IMR-90 (cell line): ENCODE measurements at regions not wholly inside any gene's neighbourhood (a gene's known extent, or its start where the extent isn't known, plus 50 kb on each side); places are given as distances from the start of the nearest gene placed in this dataset.

Experiments used
- ATAC-seq: fragments of 200-7000 bp; cut with Tn5 transposase; 2 replicates; pipeline ENCODE4 v1.9.1; 2020; ENCODE audit warnings: low read depth, mild to moderate bottlenecking, moderate library complexity
- BruUV-seq: library from RNA; stranded (reverse); fragments of 400-500 nt; replicated peaks from 2 replicates; lab custom pipeline; 2021; lab: Mats Ljungman, UMichigan
- CTCF ChIA-PET: fragments of 300-600 bp; formaldehyde crosslinking; extraction: SDS; loops from one replicate; lab custom pipeline; 2021; ENCODE audit warnings: antibody characterized with exemption; lab: Yijun Ruan, JAX
- POLR2A ChIA-PET: fragments of 300-600 bp; sonication (Branson Sonifier 250); formaldehyde crosslinking; loops from one replicate; lab custom pipeline; 2022; ENCODE audit warnings: antibody characterized with exemption; ENCODE audit not compliant: unreplicated experiment; lab: Charles Lee
- DNase-seq: peaks from one replicate; pipeline ENCODE4 v3.0.0; 2013
- H2AFZ ChIP-seq: replicated peaks from 2 replicates; pipeline ENCODE3; 2013; ENCODE audit warnings: low read length, mild to moderate bottlenecking; ENCODE audit not compliant: poor library complexity
- H2AK5ac ChIP-seq: 2 replicates; pipeline ENCODE4 v1.6.1; 2013; ENCODE audit warnings: low read depth, low read length, inconsistent platforms
- H2AK9ac ChIP-seq: replicated peaks from 2 replicates; pipeline ENCODE3; 2013; ENCODE audit warnings: mild to moderate bottlenecking, low read depth, low read length, moderate library complexity; ENCODE audit not compliant: poor library complexity
- H2BK120ac ChIP-seq: 2 replicates; pipeline ENCODE4 v1.6.1; 2013; ENCODE audit warnings: low read depth, low read length, inconsistent platforms
- H2BK15ac ChIP-seq: 3 replicates; pipeline ENCODE4 v1.6.1; 2013; ENCODE audit warnings: low read depth, low read length, inconsistent platforms
- H2BK20ac ChIP-seq: 2 replicates; pipeline ENCODE4 v1.6.1; 2013; ENCODE audit warnings: low read depth, mild to moderate bottlenecking, inconsistent platforms, low read length, moderate library complexity
- H2BK5ac ChIP-seq: 2 replicates; pipeline ENCODE4 v1.6.1; 2013; ENCODE audit warnings: mild to moderate bottlenecking, low read depth, low read length, inconsistent platforms; ENCODE audit not compliant: poor library complexity, severe bottlenecking
- H3K14ac ChIP-seq: replicated peaks from 2 replicates; pipeline ENCODE4 v1.6.1; 2013; ENCODE audit warnings: low read depth, low read length, inconsistent platforms
- H3K18ac ChIP-seq: 2 replicates; pipeline ENCODE4 v1.6.1; 2013; ENCODE audit warnings: low read depth, low read length, control low read depth
- H3K23ac ChIP-seq: 2 replicates; pipeline ENCODE4 v1.6.1; 2013; ENCODE audit warnings: low read depth, low read length, inconsistent platforms
- H3K27ac ChIP-seq: 2 replicates; pipeline ENCODE4 v1.5.1; 2013; ENCODE audit warnings: mild to moderate bottlenecking, control low read depth, low read length; ENCODE audit not compliant: insufficient read depth
- H3K27me3 ChIP-seq: 2 replicates; pipeline ENCODE4 v1.6.1; 2013; ENCODE audit warnings: low read length; ENCODE audit not compliant: control insufficient read depth, insufficient read depth
- H3K36me3 ChIP-seq: 2 replicates; pipeline ENCODE4 v1.6.1; 2013; ENCODE audit warnings: low read length, mixed read lengths; ENCODE audit not compliant: control insufficient read depth, insufficient read depth
- H3K4ac ChIP-seq: 2 replicates; pipeline ENCODE4 v1.6.1; 2013; ENCODE audit warnings: low read depth, low read length, inconsistent platforms
- H3K4me1 ChIP-seq: 2 replicates; pipeline ENCODE4 v1.6.1; 2013; ENCODE audit warnings: low read length, mixed read lengths; ENCODE audit not compliant: control insufficient read depth, insufficient read depth
- H3K4me2 ChIP-seq: 2 replicates; pipeline ENCODE4 v1.6.1; 2013; ENCODE audit warnings: low read depth, mild to moderate bottlenecking, control low read depth, low read length, moderate library complexity
- H3K4me3 ChIP-seq: 2 replicates; pipeline ENCODE4 v1.5.1; 2013; ENCODE audit warnings: low read depth, mild to moderate bottlenecking, control low read depth, low read length, moderate library complexity; ENCODE audit not compliant: insufficient read depth
- H3K56ac ChIP-seq: 2 replicates; pipeline ENCODE4 v1.6.1; 2013; ENCODE audit warnings: low read length, inconsistent platforms; ENCODE audit not compliant: insufficient read depth; ENCODE audit errors: extremely low read depth
- H3K79me1 ChIP-seq, 2 experiments: 2 replicates each; pipeline ENCODE4 v1.6.1; 2013; ENCODE audit warnings: low read length in 2 of 2, inconsistent platforms in 1 of 2, low read depth in 1 of 2
- H3K9ac ChIP-seq: 2 replicates; pipeline ENCODE4 v1.6.1; 2013; ENCODE audit warnings: low read depth, low read length, control low read depth
- H3K9me1 ChIP-seq: 2 replicates; pipeline ENCODE4 v1.6.1; 2013; ENCODE audit warnings: low read length, inconsistent platforms; ENCODE audit not compliant: insufficient read depth
- H3K9me3 ChIP-seq: 2 replicates; pipeline ENCODE4 v1.6.1; 2013; ENCODE audit warnings: low read length; ENCODE audit not compliant: control insufficient read depth, insufficient read depth
- H4K20me1 ChIP-seq: 2 replicates; pipeline ENCODE4 v1.6.1; 2013; ENCODE audit warnings: low read length, inconsistent platforms; ENCODE audit not compliant: insufficient read depth
- H4K5ac ChIP-seq: 2 replicates; pipeline ENCODE4 v1.6.1; 2013; ENCODE audit warnings: mild to moderate bottlenecking, low read depth, low read length, control low read depth
- H4K8ac ChIP-seq, 2 experiments: 2 replicates each; pipeline ENCODE4 v1.6.1; 2013; ENCODE audit warnings: low read depth in 2 of 2, low read length in 2 of 2, control low read depth in 1 of 2, inconsistent platforms in 1 of 2
- H4K91ac ChIP-seq: 2 replicates; pipeline ENCODE4 v1.6.1; 2013; ENCODE audit warnings: low read depth, low read length, inconsistent platforms; ENCODE audit not compliant: insufficient read depth
- BHLHE40 ChIP-seq: fragments of 150-350 bp; IDR thresholded peaks from 2 replicates; pipeline ENCODE4 v1.6.1; 2016; ENCODE audit warnings: mild to moderate bottlenecking, low read depth, low read length
- CEBPB ChIP-seq: IDR thresholded peaks from 2 replicates; pipeline ENCODE4 v1.6.1; 2012; ENCODE audit warnings: low read depth, low read length, improper control_type of control experiment
- FOS ChIP-seq: fragments of 150-350 bp; IDR thresholded peaks from 2 replicates; pipeline ENCODE4 v1.6.1; 2016; ENCODE audit warnings: low read depth, low read length
- MAFK ChIP-seq: IDR thresholded peaks from 2 replicates; pipeline ENCODE4 v1.6.1; 2012; ENCODE audit warnings: low read depth, low read length, improper control_type of control experiment
- MAZ ChIP-seq: IDR thresholded peaks from 2 replicates; pipeline ENCODE4 v1.6.1; 2012; ENCODE audit warnings: low read depth, mild to moderate bottlenecking, low read length, improper control_type of control experiment, moderate library complexity, borderline replicate concordance
- NFE2L2 ChIP-seq: fragments of 150-350 bp; IDR thresholded peaks from 2 replicates; pipeline ENCODE4 v1.6.1; 2016; ENCODE audit warnings: low read depth, mild to moderate bottlenecking, low read length
- RCOR1 ChIP-seq: IDR thresholded peaks from 2 replicates; pipeline ENCODE4 v1.6.1; 2012; ENCODE audit warnings: mild to moderate bottlenecking, low read length, improper control_type of control experiment; ENCODE audit not compliant: insufficient replicate concordance
- RFX5 ChIP-seq: IDR thresholded peaks from 2 replicates; pipeline ENCODE4 v1.8.0; 2012; ENCODE audit warnings: low read depth, mild to moderate bottlenecking, low read length, moderate library complexity
- WGBS, 2 experiments: methylation state at CpG; one replicate each; pipeline versions ENCODE4 v1.1.5 to v1.1.7; 2013; ENCODE audit warnings: missing lambda C conversion rate in 2 of 2; ENCODE audit not compliant: insufficient read length in 1 of 2; ENCODE audit errors: extremely low coverage in 2 of 2; 5-methylcytosine and 5-hydroxymethylcytosine counted together
- dilution Hi-C: fragments of 300-500 bp; cut with HindIII; formaldehyde crosslinking; loops from one replicate; pipeline ENCODE4 v1.14.3; 2018; ENCODE audit warnings: low sequenced_read_pairs; ENCODE audit not compliant: unreplicated experiment
- in situ Hi-C: fragments of 300-500 bp; cut with MboI; formaldehyde crosslinking; loops from 3 replicates; pipeline ENCODE4 v1.14.3; 2019; ENCODE audit warnings: low sequenced_read_pairs, inconsistent platforms, mixed read lengths
- intact Hi-C: fragments of 100-400 bp; cut with micrococcal nuclease; formaldehyde crosslinking; loops from 2 replicates; pipeline ENCODE4 v1.10.0; 2022

DNA sequence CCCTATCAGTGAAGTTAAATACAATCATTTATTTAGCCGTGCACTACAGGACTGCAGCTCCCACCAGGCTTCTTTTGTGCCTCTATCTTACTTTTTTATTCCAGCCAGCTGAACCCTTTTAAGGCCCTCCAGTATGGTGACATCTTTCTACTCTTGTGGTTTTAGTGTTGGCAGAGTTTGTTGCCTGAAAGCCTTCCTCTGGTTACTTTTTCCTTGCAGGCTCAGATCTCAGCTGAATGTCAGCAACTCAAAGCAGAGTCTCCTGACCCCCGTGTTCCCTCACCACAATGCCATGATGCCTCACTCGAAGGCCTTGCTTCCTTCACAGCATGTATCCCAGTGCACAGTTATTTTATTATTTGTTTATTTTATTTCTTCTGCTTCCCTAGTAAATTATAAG lies 818.9 kb upstream of the LCORL start:
- Histone ChIP-seq H3K14ac (no peak overlapping the region), H3K4me1 (no peaks in the 10 kb centered on the region), H4K8ac (no peak overlapping the region), H3K36me3 (no peaks in the 10 kb centered on the region), H3K9me3 (peaks cover 5% of the 10 kb centered on the region; the same call in 1 of the 2 replicates), H2AK9ac (no peak overlapping the region), H3K4ac (no peak overlapping the region), H2AFZ (no peak overlapping the region), H4K91ac (no peak overlapping the region), H2BK15ac (no peak overlapping the region), H3K4me3 (no peak overlapping the region), H3K79me1 (no peaks in the 10 kb centered on the region), H4K20me1 (no peaks in the 10 kb centered on the region), H2BK20ac (no peak overlapping the region), H3K18ac (no peak overlapping the region), H4K5ac (no peak overlapping the region), H3K56ac (no peak overlapping the region), H3K9me1 (no peaks in the 10 kb centered on the region), H2BK5ac (no peak overlapping the region), H3K23ac (no peak overlapping the region), H2AK5ac (no peak overlapping the region), H3K27me3 (no peaks in the 10 kb centered on the region), H2BK120ac (no peak overlapping the region), H3K27ac (no peak overlapping the region), H3K9ac (no peak overlapping the region), H3K4me2 (no peak overlapping the region)
- DNase-seq (no peak), ATAC-seq (no peak)
- BruUV-seq, result no TSS peak
- in situ Hi-C loops, result no loop called here
- no CpG with 5 or more reads among the region's 3 CpGs for WGBS, 2 experiments
- intact Hi-C loops, result no loop called here
- dilution Hi-C loops, result no loop called here
- CTCF ChIA-PET, result no interaction called here
- no peak for TF ChIP-seq MAZ
- TF ChIP-seq RFX5, result no peak
- no peak for TF ChIP-seq BHLHE40
- TF ChIP-seq MAFK, result no peak
- no peak for TF ChIP-seq CEBPB
- no peak for TF ChIP-seq RCOR1
- no peak for TF ChIP-seq FOS
- no peak for TF ChIP-seq NFE2L2
- POLR2A ChIA-PET, result no interaction called here
